SK-N-SH treated with all-trans-retinoic acid at 6 μM for 48 hours (cell line): ENCODE measurements at regions not wholly inside any gene's neighbourhood (a gene's known extent, or its start where the extent isn't known, plus 50 kb on each side); places are given as distances from the start of the nearest gene placed in this dataset.

Experiments
- TOX ChIP-seq: fragments of 250-450 bp; sonication (Bioruptor Pico); IDR thresholded peaks from 2 replicates; pipeline ENCODE4 v1.8.0; 2021; ENCODE audit warnings: mild to moderate bottlenecking, moderate library complexity, borderline replicate concordance
- ZFP3 ChIP-seq: fragments of 250-450 bp; sonication (Bioruptor Pico); IDR thresholded peaks from 2 replicates; pipeline ENCODE4 v1.5.0; 2020; ENCODE audit warnings: mild to moderate bottlenecking, moderate library complexity

GRCh38 chr6:133166766-133167165 is 74.4 kb upstream of the EYA4 start:
- TF ChIP-seq ZFP3 (CRISPR knock-in tag), result no peak
- TF ChIP-seq TOX (CRISPR knock-in tag), result no peak
